Transverse colon (tissue), 3 donors: ENCODE measurements at regions not wholly inside any gene's neighbourhood (a gene's known extent, or its start where the extent isn't known, plus 50 kb on each side); places are given as distances from the start of the nearest gene placed in this dataset.

ENCODE experiments used
- POLR2A ChIP-seq: fragments of 450-650 bp; IDR thresholded peaks from one replicate; pipeline ENCODE4 v1.6.1; 2016; ENCODE audit warnings: antibody characterized with exemption, mild to moderate bottlenecking, moderate library complexity
- TF ChIP-seq, protein P1 (sequence below), 5 experiments: fragments of 200-600 bp in 3 of 5; fragments of 450-650 bp in 2 of 5; sonication (generic) in 3 of 5; IDR thresholded peaks; 1 replicate in 2 of 5; 2 replicates in 3 of 5; pipeline ENCODE4 v1.5.1; 2016 to 2017; ENCODE audit warnings: antibody characterized with exemption in 5 of 5, inconsistent platforms in 3 of 5, mild to moderate bottlenecking in 2 of 5, moderate library complexity in 1 of 5

DNA sequence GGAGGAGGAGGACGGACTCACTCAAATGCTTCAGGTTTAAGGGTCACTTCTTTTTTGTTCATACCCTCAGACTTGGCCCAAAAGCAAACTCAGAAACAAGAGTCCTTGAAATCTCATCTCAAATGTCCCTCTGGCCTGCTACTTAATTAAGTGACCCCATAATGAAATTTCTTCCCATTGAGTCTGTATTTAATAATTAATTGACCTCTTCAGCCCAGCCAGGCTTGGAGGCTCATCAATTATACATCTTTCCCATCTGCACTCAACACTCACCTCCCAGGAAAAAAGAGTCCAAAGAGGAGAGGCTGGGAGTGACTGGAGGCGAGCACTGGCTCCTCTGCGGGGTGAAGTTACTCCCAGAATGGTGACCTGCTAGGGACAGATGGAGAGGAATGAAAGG, 90.5 kb upstream of the EYA2 start:
- TF ChIP-seq, protein P1, sequence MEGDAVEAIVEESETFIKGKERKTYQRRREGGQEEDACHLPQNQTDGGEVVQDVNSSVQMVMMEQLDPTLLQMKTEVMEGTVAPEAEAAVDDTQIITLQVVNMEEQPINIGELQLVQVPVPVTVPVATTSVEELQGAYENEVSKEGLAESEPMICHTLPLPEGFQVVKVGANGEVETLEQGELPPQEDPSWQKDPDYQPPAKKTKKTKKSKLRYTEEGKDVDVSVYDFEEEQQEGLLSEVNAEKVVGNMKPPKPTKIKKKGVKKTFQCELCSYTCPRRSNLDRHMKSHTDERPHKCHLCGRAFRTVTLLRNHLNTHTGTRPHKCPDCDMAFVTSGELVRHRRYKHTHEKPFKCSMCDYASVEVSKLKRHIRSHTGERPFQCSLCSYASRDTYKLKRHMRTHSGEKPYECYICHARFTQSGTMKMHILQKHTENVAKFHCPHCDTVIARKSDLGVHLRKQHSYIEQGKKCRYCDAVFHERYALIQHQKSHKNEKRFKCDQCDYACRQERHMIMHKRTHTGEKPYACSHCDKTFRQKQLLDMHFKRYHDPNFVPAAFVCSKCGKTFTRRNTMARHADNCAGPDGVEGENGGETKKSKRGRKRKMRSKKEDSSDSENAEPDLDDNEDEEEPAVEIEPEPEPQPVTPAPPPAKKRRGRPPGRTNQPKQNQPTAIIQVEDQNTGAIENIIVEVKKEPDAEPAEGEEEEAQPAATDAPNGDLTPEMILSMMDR (IDR thresholded peaks at IDR 0.05) = no peak
- no peak for TF ChIP-seq POLR2A
